ENCODE measurements at regions not wholly inside any gene's neighbourhood (a gene's known extent, or its start where the extent isn't known, plus 50 kb on each side); places are given as distances from the start of the nearest gene placed in this dataset.
"Not testable (repeated sequence)": the region's sequence is repeated elsewhere in the genome, so short reads cannot be mapped to it uniquely, and the experiment has no call there.

GRCh38 chr13:50241479-50241878 lies 226.2 kb downstream of the KCNRG start:
- no peak for DNase-seq
- Mint-ChIP-seq H3K27ac (no peak overlapping the region), H3K36me3 (no peaks in the 10 kb centered on the region), H3K9me3 (no peaks in the 10 kb centered on the region), H3K4me1 (ENCODE audit: low read depth) (peaks cover 54% of the 10 kb centered on the region), H3K27me3 (peaks cover 22% of the 10 kb centered on the region), H3K4me3 (no peak overlapping the region)
- CTCF ChIA-PET, result interaction anchor here (1.4 kb wide), 1 partner anchor 19 kb away, joined by 3 read pairs; no protein-coding TSS in a partner anchor
- POLR2A ChIA-PET, result no interaction called here
- intact Hi-C loops (cut with micrococcal nuclease), result no loop called here

- intact Hi-C loops (cut with micrococcal nuclease), result no loop called here
- H3K4me1 Mint-ChIP-seq (ENCODE audit: low read depth), result peaks cover 41% of the 10 kb centered on the region
- H3K36me3 Mint-ChIP-seq, result no peaks in the 10 kb centered on the region
- no peak overlapping the region for H3K4me3 Mint-ChIP-seq
- ChIA-PET POLR2A (interaction anchor here (2.1 kb wide), 1 partner anchor 119 kb away, joined by 8 read pairs; no protein-coding TSS in a partner anchor), CTCF (no interaction called here)
- H3K27me3 Mint-ChIP-seq, result peaks cover 23% of the 10 kb centered on the region
- H3K27ac Mint-ChIP-seq, result no peak overlapping the region
- no peak for DNase-seq
- no peaks in the 10 kb centered on the region for H3K9me3 Mint-ChIP-seq
Observed at GRCh38 chr13:50243931-50244330, 228.7 kb downstream of the KCNRG start.

GRCh38 chr13:50244355-50244712 lies 229.1 kb downstream of the KCNRG start:
- Mint-ChIP-seq H3K4me1 (ENCODE audit: low read depth) (peaks cover 41% of the 10 kb centered on the region), H3K9me3 (no peaks in the 10 kb centered on the region), H3K36me3 (no peaks in the 10 kb centered on the region), H3K27me3 (peaks cover 25% of the 10 kb centered on the region), H3K27ac (no peak overlapping the region), H3K4me3 (no peak overlapping the region)
- POLR2A ChIA-PET, result interaction anchor here (0.7 to 2.1 kb wide), 9 partner anchors 8 to 170 kb away, joined by 3 to 16 read pairs (median 5); no protein-coding TSS in a partner anchor
- CTCF ChIA-PET, result interaction anchor here (1.0 to 1.1 kb wide), 3 partner anchors 19 to 122 kb away, joined by 3 to 5 read pairs (median 3); no protein-coding TSS in a partner anchor
- intact Hi-C loops (cut with micrococcal nuclease), result no loop called here
- peak; percentile 23 for DNase-seq

- no peaks in the 10 kb centered on the region for H3K36me3 Mint-ChIP-seq
- POLR2A ChIA-PET, result interaction anchor here (0.7 to 2.1 kb wide), 9 partner anchors 9 to 170 kb away, joined by 3 to 16 read pairs (median 5); no protein-coding TSS in a partner anchor
- DNase-seq, result peak; percentile 85
- CTCF ChIA-PET, result interaction anchor here (1.0 to 1.1 kb wide), 3 partner anchors 19 to 122 kb away, joined by 3 to 5 read pairs (median 3); no protein-coding TSS in a partner anchor
- no peak overlapping the region for H3K4me3 Mint-ChIP-seq
- intact Hi-C loops (cut with micrococcal nuclease), result loop anchor here (1.0 to 5.0 kb wide), 7 partner anchors 8 to 667 kb away; no protein-coding TSS in a partner anchor
- peaks cover 41% of the 10 kb centered on the region for H3K4me1 Mint-ChIP-seq (ENCODE audit: low read depth)
- no peak overlapping the region for H3K27ac Mint-ChIP-seq
- no peaks in the 10 kb centered on the region for H3K9me3 Mint-ChIP-seq
- H3K27me3 Mint-ChIP-seq, result peaks cover 29% of the 10 kb centered on the region
Observed at GRCh38 chr13:50244713-50245574, 229.7 kb downstream of the KCNRG start.

- no peaks in the 10 kb centered on the region for H3K9me3 Mint-ChIP-seq
- H3K27ac Mint-ChIP-seq, result no peak overlapping the region
- peaks cover 39% of the 10 kb centered on the region for H3K4me1 Mint-ChIP-seq (ENCODE audit: low read depth)
- CTCF ChIA-PET, result no interaction called here
- no peak overlapping the region for H3K4me3 Mint-ChIP-seq
- no peaks in the 10 kb centered on the region for H3K36me3 Mint-ChIP-seq
- H3K27me3 Mint-ChIP-seq, result peaks cover 28% of the 10 kb centered on the region
- intact Hi-C loops (cut with micrococcal nuclease), result loop anchor here (5.0 kb wide), 1 partner anchor 665 kb away; no protein-coding TSS in a partner anchor
- POLR2A ChIA-PET, result no interaction called here
- no peak for DNase-seq
Observed at GRCh38 chr13:50247223-50247622, 232.0 kb downstream of the KCNRG start.

- intact Hi-C loops (cut with micrococcal nuclease), result loop anchor here (5.0 kb wide), 1 partner anchor 664 kb away; no protein-coding TSS in a partner anchor
- Mint-ChIP-seq H3K27ac (peak overlapping the region; percentile 30), H3K4me1 (ENCODE audit: low read depth) (peaks cover 39% of the 10 kb centered on the region), H3K9me3 (no peaks in the 10 kb centered on the region), H3K36me3 (peaks cover 2% of the 10 kb centered on the region), H3K27me3 (peaks cover 28% of the 10 kb centered on the region), H3K4me3 (no peak overlapping the region)
- CTCF ChIA-PET, result interaction anchor here (0.7 kb wide), 1 partner anchor 283 kb away, joined by 3 read pairs; no protein-coding TSS in a partner anchor
- POLR2A ChIA-PET, result interaction anchor here (1.3 kb wide), 1 partner anchor 12 kb away, joined by 4 read pairs; no protein-coding TSS in a partner anchor
- no peak for DNase-seq
Observed at GRCh38 chr13:50248516-50249143, 233.4 kb downstream of the KCNRG start.

GRCh38 chr13:50249144-50249521 lies 233.9 kb downstream of the KCNRG start:
- H3K27me3 Mint-ChIP-seq, result peaks cover 26% of the 10 kb centered on the region
- ChIA-PET CTCF (no interaction called here), POLR2A (interaction anchor here (1.3 kb wide), 1 partner anchor 12 kb away, joined by 4 read pairs; no protein-coding TSS in a partner anchor)
- H3K4me1 Mint-ChIP-seq (ENCODE audit: low read depth), result peaks cover 34% of the 10 kb centered on the region
- no peaks in the 10 kb centered on the region for H3K9me3 Mint-ChIP-seq
- no peak overlapping the region for H3K27ac Mint-ChIP-seq
- peaks cover 2% of the 10 kb centered on the region for H3K36me3 Mint-ChIP-seq
- no peak for DNase-seq
- H3K4me3 Mint-ChIP-seq, result no peak overlapping the region
- intact Hi-C loops (cut with micrococcal nuclease), result loop anchor here (5.0 kb wide), 1 partner anchor 663 kb away; no protein-coding TSS in a partner anchor

- Mint-ChIP-seq H3K9me3 (no peaks in the 10 kb centered on the region), H3K27me3 (peaks cover 27% of the 10 kb centered on the region)
Observed at GRCh38 chr13:50250401-50250800, 235.2 kb downstream of the KCNRG start.

GRCh38 chr13:50255639-50256038 lies 240.4 kb downstream of the KCNRG start:
- ChIA-PET CTCF (no interaction called here), POLR2A (no interaction called here)
- no peak for DNase-seq
- H3K4me3 Mint-ChIP-seq, result no peak overlapping the region
- H3K9me3 Mint-ChIP-seq, result no peaks in the 10 kb centered on the region
- H3K27ac Mint-ChIP-seq, result no peak overlapping the region
- H3K4me1 Mint-ChIP-seq (ENCODE audit: low read depth), result peaks cover 38% of the 10 kb centered on the region
- intact Hi-C loops (cut with micrococcal nuclease), result loop anchor here (2.0 to 5.0 kb wide), 2 partner anchors 19 to 33 kb away; no protein-coding TSS in a partner anchor
- peaks cover 2% of the 10 kb centered on the region for H3K36me3 Mint-ChIP-seq
- peaks cover 27% of the 10 kb centered on the region for H3K27me3 Mint-ChIP-seq

More at GRCh38 chr13:50250401-50250800, 235.2 kb downstream of the KCNRG start:
- Mint-ChIP-seq H3K36me3 (peaks cover 2% of the 10 kb centered on the region), H3K4me3 (no peak overlapping the region), H3K4me1 (ENCODE audit: low read depth) (peaks cover 24% of the 10 kb centered on the region), H3K27ac (no peak overlapping the region)
- intact Hi-C loops (cut with micrococcal nuclease), result no loop called here
- ChIA-PET CTCF (no interaction called here), POLR2A (no interaction called here)
- DNase-seq, result no peak

GRCh38 chr13:50256536-50257321 lies 241.5 kb downstream of the KCNRG start:
- H3K27ac Mint-ChIP-seq, POLR2A ChIA-PET, H3K36me3 Mint-ChIP-seq, DNase-seq, CTCF ChIA-PET, H3K4me3 Mint-ChIP-seq, H3K9me3 Mint-ChIP-seq: not testable (repeated sequence)
- intact Hi-C loops (cut with micrococcal nuclease), result loop anchor here (1.0 to 5.0 kb wide), 3 partner anchors 11 to 34 kb away; no protein-coding TSS in a partner anchor
- peaks cover 26% of the 10 kb centered on the region for H3K27me3 Mint-ChIP-seq
- H3K4me1 Mint-ChIP-seq (ENCODE audit: low read depth), result peaks cover 38% of the 10 kb centered on the region

- no peak overlapping the region for H3K27ac Mint-ChIP-seq
- H3K9me3 Mint-ChIP-seq, result no peaks in the 10 kb centered on the region
- peaks cover 21% of the 10 kb centered on the region for H3K27me3 Mint-ChIP-seq
- ChIA-PET CTCF (interaction anchor here (0.8 to 2.2 kb wide), 3 partner anchors 17 to 654 kb away, joined by 3 to 5 read pairs (median 3); no protein-coding TSS in a partner anchor), POLR2A (interaction anchor here (1.5 kb wide), 1 partner anchor 77 kb away, joined by 4 read pairs; no protein-coding TSS in a partner anchor)
- peak; percentile 41 for DNase-seq
- intact Hi-C loops (cut with micrococcal nuclease), result loop anchor here (1.0 to 5.0 kb wide), 3 partner anchors 12 to 35 kb away; no protein-coding TSS in a partner anchor
- H3K4me1 Mint-ChIP-seq (ENCODE audit: low read depth), result peaks cover 38% of the 10 kb centered on the region
- no peak overlapping the region for H3K4me3 Mint-ChIP-seq
- H3K36me3 Mint-ChIP-seq, result peaks cover 2% of the 10 kb centered on the region
Observed at GRCh38 chr13:50257646-50258045, 242.4 kb downstream of the KCNRG start.

Measured in activated CD4-positive, alpha-beta memory T cell treated with anti-CD3 and anti-CD28 coated beads for 36 hours (primary cell).